ENCODE measurements at regions not wholly inside any gene's neighbourhood (a gene's known extent, or its start where the extent isn't known, plus 50 kb on each side); places are given as distances from the start of the nearest gene placed in this dataset.

DNA sequence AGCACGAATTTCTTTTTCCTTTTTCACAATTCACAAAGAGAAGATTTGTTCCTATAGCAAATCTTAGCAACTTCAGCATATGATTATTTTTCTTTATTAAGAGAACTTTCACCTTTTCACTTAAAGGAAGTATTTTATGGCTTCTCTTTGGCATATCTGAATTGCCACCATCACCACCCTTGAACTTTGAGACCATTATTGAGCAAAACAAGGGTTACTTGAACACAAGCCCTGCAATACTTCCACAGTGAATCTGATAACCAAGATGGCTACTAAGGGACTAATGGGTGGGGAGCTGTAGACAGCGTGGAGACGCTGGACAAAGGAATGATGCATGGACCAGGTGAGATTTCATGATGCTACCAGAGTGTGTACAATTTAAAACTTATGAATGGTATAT lies 815.0 kb downstream of the LRRIQ3 start:
- TF ChIP-seq POLR2A (IDR thresholded peaks at IDR 0.05; ENCODE audit: low read length) (no peak), GATA1 (IDR thresholded peaks at IDR 0.05; ENCODE audit: low read depth, low read length) (no peak)

Measured in erythroblast (primary cell).